Esophagus squamous epithelium (tissue), 5 donors: ENCODE measurements at regions not wholly inside any gene's neighbourhood (a gene's known extent, or its start where the extent isn't known, plus 50 kb on each side); places are given as distances from the start of the nearest gene placed in this dataset.

ENCODE experiments used
- DNase-seq: peaks from one replicate; lab custom pipeline; 2025; lab: John Stamatoyannopoulos, UW
- H3K27ac ChIP-seq, 4 donors: fragments of 200-600 bp; sonication (generic); one replicate each; pipeline ENCODE4 v1.5.1; 2016 to 2019; ENCODE audit warnings: mild to moderate bottlenecking in 1 of 4
- H3K27me3 ChIP-seq, 4 donors: fragments of 200-600 bp; sonication (generic); 1 replicate in 3 of 4; 2 replicates in 1 of 4; pipeline versions ENCODE4 v1.5.1 to v1.6.0; 2017 to 2021; ENCODE audit warnings: antibody characterized with exemption in 1 of 4
- H3K36me3 ChIP-seq, 3 donors: fragments of 200-600 bp; sonication (generic); one replicate each; pipeline ENCODE4 v1.5.1; 2016 to 2019
- H3K4me1 ChIP-seq, 3 donors: fragments of 200-600 bp; sonication (generic); one replicate each; pipeline ENCODE4 v1.5.1; 2017 to 2019
- H3K4me3 ChIP-seq, 4 donors: fragments of 200-600 bp; sonication (generic); 1 replicate in 3 of 4; 2 replicates in 1 of 4; pipeline ENCODE4 v1.5.1; 2016 to 2019; ENCODE audit warnings: mild to moderate bottlenecking in 2 of 4, moderate library complexity in 1 of 4
- H3K9me3 ChIP-seq, 3 donors: fragments of 200-600 bp; sonication (generic); one replicate each; pipeline ENCODE4 v1.5.1; 2016 to 2019
- CTCF ChIP-seq, 6 experiments: fragments of 450-650 bp in 4 of 6; fragments of 200-600 bp in 2 of 6; sonication (generic) in 2 of 6; IDR thresholded peaks; one replicate each; pipeline ENCODE4 v1.5.1; 2016 to 2019; ENCODE audit warnings: antibody characterized with exemption in 6 of 6, mild to moderate bottlenecking in 4 of 6, moderate library complexity in 4 of 6
- POLR2A ChIP-seq, 4 donors: fragments of 450-650 bp; IDR thresholded peaks; one replicate each; pipeline ENCODE4 v1.6.1; 2017; ENCODE audit warnings: antibody characterized with exemption in 4 of 4, mild to moderate bottlenecking in 4 of 4, moderate library complexity in 3 of 4
- whole genome bisulfite sequencing, 2 donors: methylation state at CpG; one replicate each; pipeline ENCODE4 v1.1.5; 2018; 5-methylcytosine and 5-hydroxymethylcytosine counted together
- intact Hi-C: fragments of 100-400 bp; cut with DNase I; formaldehyde crosslinking; loops from one replicate; pipeline ENCODE4 v1.15.0; 2022
- donor health status: DM: yes; HTN: yes; CAD: no.

GRCh38 chr4:85058551-85058950 lies 92.1 kb upstream of the WDFY3 start:
- 87 to 91% methylated on average over 3 of the region's 3 CpGs for WGBS, 2 donors
- no peak for DNase-seq
- TF ChIP-seq CTCF (IDR thresholded peaks at IDR 0.05) (no peak), POLR2A (IDR thresholded peaks at IDR 0.05) (no peak)
- no peaks in the 10 kb centered on the region for H3K4me1 ChIP-seq
- H3K27me3 ChIP-seq: no peaks in the 10 kb centered on the region
- H3K4me3 ChIP-seq: no peak overlapping the region
- H3K9me3 ChIP-seq: no peaks in the 10 kb centered on the region
- no peak overlapping the region for H3K27ac ChIP-seq
- intact Hi-C loops: no loop called here
- no peaks in the 10 kb centered on the region for H3K36me3 ChIP-seq

- DNase-seq: no peak
- WGBS, 2 donors: 79 to 93% methylated on average over 1 of the region's 1 CpG
- no peak for TF ChIP-seq POLR2A (IDR thresholded peaks at IDR 0.05)
Observed at GRCh38 chr4:85061974-85062373, 95.5 kb upstream of the WDFY3 start.

GRCh38 chr4:85062466-85062865 lies 96.0 kb upstream of the WDFY3 start:
- TF ChIP-seq POLR2A (IDR thresholded peaks at IDR 0.05) (no peak), CTCF (IDR thresholded peaks at IDR 0.05) (no peak)

More at GRCh38 chr4:85061974-85062373, 95.5 kb upstream of the WDFY3 start:
- no peaks in the 10 kb centered on the region for H3K9me3 ChIP-seq
- no peaks in the 10 kb centered on the region for H3K36me3 ChIP-seq
- no peak overlapping the region for H3K27ac ChIP-seq
- intact Hi-C loops: no loop called here
- H3K4me1 ChIP-seq: no peaks in the 10 kb centered on the region
- no peaks in the 10 kb centered on the region for H3K27me3 ChIP-seq
- no peak overlapping the region for H3K4me3 ChIP-seq

DNA sequence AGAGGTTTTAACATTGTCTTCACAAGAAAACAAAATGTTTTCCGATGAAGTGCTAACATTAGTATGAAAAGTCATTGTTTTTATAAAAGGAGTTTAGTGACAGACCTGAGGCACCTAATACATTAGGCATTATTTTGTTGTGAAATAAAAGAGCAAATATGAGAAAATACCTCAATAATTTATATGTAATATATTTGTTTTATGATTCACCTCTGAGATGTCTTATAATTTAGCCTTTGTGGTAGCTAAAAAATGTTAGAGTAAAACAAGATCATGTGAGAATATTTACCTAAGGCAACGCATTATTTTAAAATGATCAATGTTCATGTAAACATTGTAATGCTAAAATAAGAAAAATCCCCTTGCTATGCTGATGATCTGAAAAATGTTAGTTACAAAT lies 100.9 kb upstream of the WDFY3 start:
- Histone ChIP-seq H3K4me3 (no peak overlapping the region), H3K36me3 (no peaks in the 10 kb centered on the region), H3K9me3 (no peaks in the 10 kb centered on the region), H3K27ac (no peak overlapping the region), H3K27me3 (no peaks in the 10 kb centered on the region), H3K4me1 (no peaks in the 10 kb centered on the region)
- no peak for DNase-seq
- TF ChIP-seq CTCF (IDR thresholded peaks at IDR 0.05): no peak
- no peak for TF ChIP-seq POLR2A (IDR thresholded peaks at IDR 0.05)
- intact Hi-C loops: no loop called here
- 64 to 73% methylated on average over 2 of the region's 2 CpGs for WGBS, 2 donors

More at GRCh38 chr4:85062466-85062865, 96.0 kb upstream of the WDFY3 start:
- intact Hi-C loops: no loop called here
- DNase-seq: no peak
- Histone ChIP-seq H3K27ac (no peak overlapping the region), H3K4me3 (no peak overlapping the region), H3K36me3 (no peaks in the 10 kb centered on the region), H3K27me3 (no peaks in the 10 kb centered on the region), H3K4me1 (no peaks in the 10 kb centered on the region), H3K9me3 (no peaks in the 10 kb centered on the region)

GRCh38 chr4:85078016-85078415 lies 111.5 kb upstream of the WDFY3 start:
- H3K27ac ChIP-seq: no peak overlapping the region
- intact Hi-C loops: no loop called here
- no peaks in the 10 kb centered on the region for H3K36me3 ChIP-seq
- no peaks in the 10 kb centered on the region for H3K9me3 ChIP-seq
- H3K27me3 ChIP-seq: no peaks in the 10 kb centered on the region
- no peak for DNase-seq
- H3K4me1 ChIP-seq: no peaks in the 10 kb centered on the region
- TF ChIP-seq POLR2A (IDR thresholded peaks at IDR 0.05) (no peak), CTCF (IDR thresholded peaks at IDR 0.05) (no peak)
- 76 to 77% methylated on average over 2 of the region's 2 CpGs for WGBS, 2 donors
- no peak overlapping the region for H3K4me3 ChIP-seq

GRCh38 chr4:85081196-85081595 lies 114.7 kb upstream of the WDFY3 start:
- Histone ChIP-seq H3K27ac (no peak overlapping the region), H3K4me1 (no peaks in the 10 kb centered on the region), H3K9me3 (no peaks in the 10 kb centered on the region), H3K36me3 (no peaks in the 10 kb centered on the region), H3K27me3 (no peaks in the 10 kb centered on the region), H3K4me3 (no peak overlapping the region)
- TF ChIP-seq POLR2A (IDR thresholded peaks at IDR 0.05) (no peak), CTCF (IDR thresholded peaks at IDR 0.05) (no peak)
- intact Hi-C loops: no loop called here
- DNase-seq: no peak
- WGBS, 2 donors: 50 to 69% methylated on average over 1 of the region's 1 CpG
